ENCODE measurements at regions not wholly inside any gene's neighbourhood (a gene's known extent, or its start where the extent isn't known, plus 50 kb on each side); places are given as distances from the start of the nearest gene placed in this dataset.

GRCh38 chr22:27157666-27158370, 500.4 kb downstream of the MIAT start:
- Mint-ChIP-seq H3K27ac (no peak overlapping the region), H3K4me1 (no peaks in the 10 kb centered on the region), H3K27me3 (peaks cover 16 to 51% (median 41%) of the 10 kb centered on the region in 5 donors), H3K36me3 (peaks cover 0 to 8% (median 0%) of the 10 kb centered on the region in 3 donors), H3K4me3 (no peak overlapping the region), H3K9me3 (peaks cover 0 to 10% (median 3%) of the 10 kb centered on the region in 9 donors)
- POLR2A ChIA-PET = interaction anchor here (0.6 kb wide), 1 partner anchor 1906 kb away, joined by 5 read pairs; no protein-coding TSS in a partner anchor
- ATAC-seq (no peak), DNase-seq (no peak)

- no peak for ATAC-seq
- peaks cover 0 to 3% (median 0%) of the 10 kb centered on the region in 9 donors for H3K9me3 Mint-ChIP-seq
- H3K36me3 Mint-ChIP-seq = no peaks in the 10 kb centered on the region
- no peak overlapping the region for H3K4me3 Mint-ChIP-seq
- POLR2A ChIA-PET = no interaction called here
- H3K27me3 Mint-ChIP-seq = peaks cover 14 to 57% (median 37%) of the 10 kb centered on the region in 5 donors
- DNase-seq = no peak
- H3K4me1 Mint-ChIP-seq = no peaks in the 10 kb centered on the region
- H3K27ac Mint-ChIP-seq = no peak overlapping the region
These were observed 501.6 kb downstream of the MIAT start for GRCh38 chr22:27159016-27159415.

GRCh38 chr22:27159716-27160295, 502.4 kb downstream of the MIAT start:
- Mint-ChIP-seq H3K27me3 (peaks cover 14 to 57% (median 35%) of the 10 kb centered on the region in 5 donors), H3K9me3 (peaks cover 0 to 2% (median 0%) of the 10 kb centered on the region in 9 donors), H3K36me3 (no peaks in the 10 kb centered on the region), H3K4me3 (no peak overlapping the region), H3K4me1 (no peaks in the 10 kb centered on the region), H3K27ac (no peak overlapping the region)
- ATAC-seq (no peak), DNase-seq (no peak)
- POLR2A ChIA-PET = no interaction called here

GRCh38 chr22:27163162-27164137, 506.1 kb downstream of the MIAT start:
- peaks cover 14 to 42% (median 23%) of the 10 kb centered on the region in 5 donors for H3K27me3 Mint-ChIP-seq
- H3K9me3 Mint-ChIP-seq = peaks cover 0 to 4% (median 0%) of the 10 kb centered on the region in 9 donors
- no peak for ATAC-seq
- POLR2A ChIA-PET = no interaction called here
- no peaks in the 10 kb centered on the region for H3K4me1 Mint-ChIP-seq
- no peak overlapping the region for H3K4me3 Mint-ChIP-seq
- H3K27ac Mint-ChIP-seq = no peak overlapping the region
- no peak for DNase-seq
- no peaks in the 10 kb centered on the region for H3K36me3 Mint-ChIP-seq

- H3K27ac Mint-ChIP-seq = no peak overlapping the region
- no peak overlapping the region for H3K4me3 Mint-ChIP-seq
- H3K9me3 Mint-ChIP-seq = peaks cover 0 to 4% (median 0%) of the 10 kb centered on the region in 9 donors
- ATAC-seq (no peak), DNase-seq (no peak)
- no peaks in the 10 kb centered on the region for H3K36me3 Mint-ChIP-seq
- POLR2A ChIA-PET = no interaction called here
- H3K4me1 Mint-ChIP-seq = no peaks in the 10 kb centered on the region
- H3K27me3 Mint-ChIP-seq = peaks cover 14 to 42% (median 23%) of the 10 kb centered on the region in 5 donors
These were observed 507.6 kb downstream of the MIAT start for GRCh38 chr22:27164781-27165503.

GRCh38 chr22:27168681-27169080, 511.3 kb downstream of the MIAT start:
- Mint-ChIP-seq H3K9me3 (peaks cover 0 to 4% (median 0%) of the 10 kb centered on the region in 9 donors), H3K27ac (no peak overlapping the region), H3K27me3 (peaks cover 7 to 12% (median 12%) of the 10 kb centered on the region in 5 donors), H3K4me3 (no peak overlapping the region), H3K4me1 (no peaks in the 10 kb centered on the region), H3K36me3 (no peaks in the 10 kb centered on the region)
- ATAC-seq (no peak), DNase-seq (no peak)
- POLR2A ChIA-PET = no interaction called here

- DNase-seq = no peak
- ATAC-seq = no peak
- POLR2A ChIA-PET = no interaction called here
- no peaks in the 10 kb centered on the region for H3K4me1 Mint-ChIP-seq
- H3K27ac Mint-ChIP-seq = no peak overlapping the region
- H3K9me3 Mint-ChIP-seq = no peaks in the 10 kb centered on the region
- no peak overlapping the region for H3K4me3 Mint-ChIP-seq
- H3K36me3 Mint-ChIP-seq = no peaks in the 10 kb centered on the region
- peaks cover 3 to 21% (median 18%) of the 10 kb centered on the region in 5 donors for H3K27me3 Mint-ChIP-seq
These were observed 513.1 kb downstream of the MIAT start for GRCh38 chr22:27170491-27170890.

GRCh38 chr22:27171212-27171611, 513.8 kb downstream of the MIAT start:
- POLR2A ChIA-PET = no interaction called here

GRCh38 chr22:27173530-27173929, 516.1 kb downstream of the MIAT start:
- peaks cover 7 to 30% (median 23%) of the 10 kb centered on the region in 5 donors for H3K27me3 Mint-ChIP-seq
- H3K36me3 Mint-ChIP-seq = no peaks in the 10 kb centered on the region
- H3K4me1 Mint-ChIP-seq = no peaks in the 10 kb centered on the region
- no peak overlapping the region for H3K4me3 Mint-ChIP-seq
- POLR2A ChIA-PET = no interaction called here
- DNase-seq (no peak), ATAC-seq (no peak)
- no peaks in the 10 kb centered on the region for H3K9me3 Mint-ChIP-seq
- no peak overlapping the region for H3K27ac Mint-ChIP-seq

More at GRCh38 chr22:27171212-27171611, 513.8 kb downstream of the MIAT start:
- DNase-seq (no peak), ATAC-seq (no peak)
- H3K9me3 Mint-ChIP-seq = no peaks in the 10 kb centered on the region
- H3K4me1 Mint-ChIP-seq = no peaks in the 10 kb centered on the region
- H3K27me3 Mint-ChIP-seq = peaks cover 6 to 27% (median 21%) of the 10 kb centered on the region in 5 donors
- no peaks in the 10 kb centered on the region for H3K36me3 Mint-ChIP-seq
- no peak overlapping the region for H3K4me3 Mint-ChIP-seq
- H3K27ac Mint-ChIP-seq = no peak overlapping the region

- ATAC-seq (no peak), DNase-seq (no peak)
- H3K4me1 Mint-ChIP-seq = no peaks in the 10 kb centered on the region
- H3K9me3 Mint-ChIP-seq = no peaks in the 10 kb centered on the region
- no peak overlapping the region for H3K27ac Mint-ChIP-seq
- no peak overlapping the region for H3K4me3 Mint-ChIP-seq
- peaks cover 9 to 30% (median 25%) of the 10 kb centered on the region in 5 donors for H3K27me3 Mint-ChIP-seq
- no peaks in the 10 kb centered on the region for H3K36me3 Mint-ChIP-seq
- POLR2A ChIA-PET = no interaction called here
These were observed 517.8 kb downstream of the MIAT start for GRCh38 chr22:27175021-27175838.

GRCh38 chr22:27175974-27176373, 518.6 kb downstream of the MIAT start:
- ATAC-seq (no peak), DNase-seq (no peak)
- H3K9me3 Mint-ChIP-seq = no peaks in the 10 kb centered on the region
- H3K36me3 Mint-ChIP-seq = no peaks in the 10 kb centered on the region
- H3K4me1 Mint-ChIP-seq = no peaks in the 10 kb centered on the region
- peaks cover 8 to 30% (median 25%) of the 10 kb centered on the region in 5 donors for H3K27me3 Mint-ChIP-seq
- H3K4me3 Mint-ChIP-seq = no peak overlapping the region
- H3K27ac Mint-ChIP-seq = no peak overlapping the region
- POLR2A ChIA-PET = no interaction called here

- Mint-ChIP-seq H3K4me1 (no peaks in the 10 kb centered on the region), H3K27me3 (peaks cover 6 to 29% (median 17%) of the 10 kb centered on the region in 5 donors), H3K27ac (no peak overlapping the region), H3K4me3 (no peak overlapping the region), H3K36me3 (no peaks in the 10 kb centered on the region), H3K9me3 (no peaks in the 10 kb centered on the region)
- ATAC-seq (no peak), DNase-seq (no peak)
- POLR2A ChIA-PET = no interaction called here
These were observed 521.8 kb downstream of the MIAT start for GRCh38 chr22:27179161-27179560.

Measured in naive thymus-derived CD8-positive, alpha-beta T cell (primary cell).